HepG2 (cell line): ENCODE measurements at regions not wholly inside any gene's neighbourhood (a gene's known extent, or its start where the extent isn't known, plus 50 kb on each side); places are given as distances from the start of the nearest gene placed in this dataset.

Source experiments
- CAMTA2 ChIP-seq: sonication (generic); formaldehyde crosslinking; IDR thresholded peaks from 2 replicates; pipeline ENCODE4 v1.4.0; 2020; ENCODE audit warnings: mild to moderate bottlenecking, missing genetic modification reagents, borderline replicate concordance
- CENPX ChIP-seq: sonication (generic); formaldehyde crosslinking; IDR thresholded peaks from 2 replicates; pipeline ENCODE4 v1.9.0; 2021; ENCODE audit warnings: mild to moderate bottlenecking, missing genetic modification reagents, moderate library complexity
- CTCF ChIP-seq: sonication (generic); formaldehyde crosslinking; IDR thresholded peaks from 2 replicates; pipeline ENCODE4 v1.5.0; 2020; ENCODE audit warnings: mild to moderate bottlenecking, missing genetic modification reagents, moderate library complexity
- SP1 ChIP-seq, 2 experiments: fragments of 450-650 bp in 1 of 2; sonication (generic) in 1 of 2; formaldehyde crosslinking in 1 of 2; IDR thresholded peaks; 2 replicates each; pipeline versions ENCODE4 v1.4.0 to v1.6.1; 2016 to 2020; ENCODE audit warnings: missing genetic modification reagents in 1 of 2
- ZNF335 ChIP-seq: sonication (generic); formaldehyde crosslinking; IDR thresholded peaks from 2 replicates; pipeline ENCODE4 v1.4.0; 2020; ENCODE audit warnings: missing genetic modification reagents
- ZNF431 ChIP-seq: sonication (generic); formaldehyde crosslinking; IDR thresholded peaks from 2 replicates; pipeline ENCODE4 v1.9.0; 2022; ENCODE audit warnings: missing genetic modification reagents, low read depth, mild to moderate bottlenecking, borderline replicate concordance

GRCh38 chr6:98579079-98579478, 255.3 kb upstream of the POU3F2 start:
- no peak for TF ChIP-seq CAMTA2 (CRISPR knock-in tag)
- no peak for TF ChIP-seq SP1 (IDR thresholded peaks at IDR 0.05)
- TF ChIP-seq SP1 (CRISPR knock-in tag; IDR thresholded peaks at IDR 0.05) = no peak
- TF ChIP-seq ZNF335 = no peak
- TF ChIP-seq ZNF431 (CRISPR knock-in tag) = no peak
- TF ChIP-seq CENPX = no peak
- no peak for TF ChIP-seq CTCF
